GM12875 (cell line): ENCODE measurements at regions not wholly inside any gene's neighbourhood (a gene's known extent, or its start where the extent isn't known, plus 50 kb on each side); places are given as distances from the start of the nearest gene placed in this dataset.

Source experiments
- H3K4me3 ChIP-seq: one replicate; pipeline ENCODE4 v1.5.1; 2011; ENCODE audit warnings: low read depth, low read length, control low read depth
- CTCF ChIP-seq: IDR thresholded peaks from 2 replicates; pipeline ENCODE4 v1.5.1; 2011; ENCODE audit warnings: low read depth, mild to moderate bottlenecking, control low read depth, inconsistent platforms, low read length, moderate library complexity, borderline replicate concordance; ENCODE audit not compliant: insufficient read depth

- no peak overlapping the region for H3K4me3 ChIP-seq
- TF ChIP-seq CTCF: no peak
Observed at GRCh38 chr3:10760199-10760598, 55.8 kb upstream of the SLC6A11 start.

- TF ChIP-seq CTCF: no peak
- no peak overlapping the region for H3K4me3 ChIP-seq
Observed at GRCh38 chr3:10761583-10761982, 54.4 kb upstream of the SLC6A11 start.

GRCh38 chr3:10762116-10762515 lies 53.9 kb upstream of the SLC6A11 start:
- TF ChIP-seq CTCF: no peak
- H3K4me3 ChIP-seq: no peak overlapping the region

- no peak for TF ChIP-seq CTCF
- H3K4me3 ChIP-seq: no peak overlapping the region
Observed at GRCh38 chr3:10762611-10763247, 53.3 kb upstream of the SLC6A11 start.

- H3K4me3 ChIP-seq: no peak overlapping the region
- no peak for TF ChIP-seq CTCF
Observed at GRCh38 chr3:10763248-10763620, 52.8 kb upstream of the SLC6A11 start.

GRCh38 chr3:10763817-10764258 lies 52.2 kb upstream of the SLC6A11 start:
- no peak overlapping the region for H3K4me3 ChIP-seq
- no peak for TF ChIP-seq CTCF

- H3K4me3 ChIP-seq: no peak overlapping the region
- no peak for TF ChIP-seq CTCF
Observed at GRCh38 chr3:10764259-10765051, 51.6 kb upstream of the SLC6A11 start.
